ENCODE measurements at regions not wholly inside any gene's neighbourhood (a gene's known extent, or its start where the extent isn't known, plus 50 kb on each side); places are given as distances from the start of the nearest gene placed in this dataset.

GRCh38 chr4:120517966-120518365, 404.6 kb downstream of the PRDM5 start (continued):
- TF ChIP-seq EP300 (IDR thresholded peaks at IDR 0.05; ENCODE audit: borderline replicate concordance in 1 of 2, low read depth in 1 of 2, low read length in 1 of 2) (no peak; a peak in 1 of 4 replicates), EZH2phosphoT487 (IDR thresholded peaks at IDR 0.05; ENCODE audit: borderline replicate concordance, low read depth) (no peak), POLR2AphosphoS5 (IDR thresholded peaks at IDR 0.05; ENCODE audit: low read depth, low read length) (no peak), YY1 (IDR thresholded peaks at IDR 0.05; ENCODE audit: low read depth) (no peak)

GRCh38 chr4:120509719-120510118, 412.8 kb downstream of the PRDM5 start:
- H3K27ac ChIP-seq (ENCODE audit: low read depth in 2 of 2, low read length in 1 of 2) = no peak overlapping the region
- H3K79me2 ChIP-seq (ENCODE audit: insufficient read depth) = no peaks in the 10 kb centered on the region
- H3K27me3 ChIP-seq (ENCODE audit: insufficient read depth) = no peaks in the 10 kb centered on the region
- ChIA-PET CTCF (no interaction called here), POLR2A (no interaction called here)
- no peak overlapping the region for H3K4me3 ChIP-seq (ENCODE audit: low read depth in 2 of 2, low read length in 1 of 2)
- no peaks in the 10 kb centered on the region for H3K36me3 ChIP-seq (replicated peaks in 1 of 2; ENCODE audit: control insufficient read depth in 1 of 2, insufficient read depth in 2 of 2, low read length in 1 of 2)
- no peaks in the 10 kb centered on the region for H3F3A ChIP-seq (replicated peaks; ENCODE audit: insufficient read depth)
- no peak overlapping the region for H3K9ac ChIP-seq
- TF ChIP-seq USF2 (IDR thresholded peaks at IDR 0.05; ENCODE audit: borderline replicate concordance, low read depth, low read length) = no peak
- TF ChIP-seq PBX3 (IDR thresholded peaks at IDR 0.05) = no peak
- no peak for TF ChIP-seq TAF1 (IDR thresholded peaks at IDR 0.05; ENCODE audit: borderline replicate concordance, low read depth, low read length)
- TF ChIP-seq JUND (IDR thresholded peaks at IDR 0.05) = no peak
- TF ChIP-seq USF1 (IDR thresholded peaks at IDR 0.05; ENCODE audit: borderline replicate concordance, low read depth) = no peak
- TF ChIP-seq RCOR1 (IDR thresholded peaks at IDR 0.05; ENCODE audit: low read length) = no peak
- TF ChIP-seq SMC3 (IDR thresholded peaks at IDR 0.05; ENCODE audit: low read depth, low read length) = no peak
- no peak for TF ChIP-seq CTCF (IDR thresholded peaks at IDR 0.05)
- TF ChIP-seq NRF1 (IDR thresholded peaks at IDR 0.05; ENCODE audit: low read depth, low read length) = no peak
- TF ChIP-seq RAD21 (IDR thresholded peaks at IDR 0.05; ENCODE audit: low read length) = no peak
- no peak for TF ChIP-seq ZBTB33 (IDR thresholded peaks at IDR 0.05; ENCODE audit: borderline replicate concordance, low read depth)
- no peak for TF ChIP-seq CHD2 (IDR thresholded peaks at IDR 0.05; ENCODE audit: low read length, partially characterized antibody)
- no peak for TF ChIP-seq FOXJ3 (CRISPR knock-in tag; IDR thresholded peaks at IDR 0.05)
- TF ChIP-seq TCF12 (IDR thresholded peaks at IDR 0.05) = no peak
- no peak for TF ChIP-seq GABPA (IDR thresholded peaks at IDR 0.05; ENCODE audit: low read depth)
- no peak for TF ChIP-seq IRF3 (IDR thresholded peaks at IDR 0.05; ENCODE audit: low read depth, low read length)
- no peak for TF ChIP-seq MXI1 (IDR thresholded peaks at IDR 0.05; ENCODE audit: low read depth, low read length)
- TF ChIP-seq MAX (IDR thresholded peaks at IDR 0.05; ENCODE audit: low read depth) = no peak
- no peak overlapping the region for H3K4me2 ChIP-seq
- H3K9me3 ChIP-seq = no peaks in the 10 kb centered on the region
- WGBS (ENCODE audit: low lambda C conversion rate) = no CpG with 5 or more reads among the region's 1 CpG
- no peaks in the 10 kb centered on the region for H3K9me2 ChIP-seq
- H3K4me1 ChIP-seq (ENCODE audit: control insufficient read depth in 1 of 2, insufficient read depth in 2 of 2, low read depth in 1 of 2, low read length in 1 of 2) = no peaks in the 10 kb centered on the region
- no peaks in the 10 kb centered on the region for H4K20me1 ChIP-seq (ENCODE audit: insufficient read depth)
- no peak for DNase-seq
- H2AFZ ChIP-seq (ENCODE audit: low read depth) = no peak overlapping the region
